Kidney epithelial cell (primary cell): ENCODE measurements at regions not wholly inside any gene's neighbourhood (a gene's known extent, or its start where the extent isn't known, plus 50 kb on each side); places are given as distances from the start of the nearest gene placed in this dataset.

Experiments used
- DNase-seq: peaks from one replicate; pipeline ENCODE4 v3.0.0-alpha.2; 2010; ENCODE audit warnings: low read depth
- H3K27me3 ChIP-seq: 2 replicates; pipeline ENCODE4 v1.6.0; 2011; ENCODE audit warnings: low read length; ENCODE audit not compliant: control insufficient read depth, insufficient read depth
- H3K36me3 ChIP-seq: 2 replicates; pipeline ENCODE4 v1.5.1; 2011; ENCODE audit warnings: low read length; ENCODE audit not compliant: control insufficient read depth, insufficient read depth
- H3K4me3 ChIP-seq: 2 replicates; pipeline ENCODE4 v1.5.1; 2011; ENCODE audit warnings: low read depth, mild to moderate bottlenecking, control low read depth, low read length
- TF ChIP-seq, protein P1 (sequence below): IDR thresholded peaks from 2 replicates; pipeline ENCODE4 v1.5.1; 2011; ENCODE audit warnings: mild to moderate bottlenecking, moderate library complexity, low read length, control low read depth, inconsistent platforms; ENCODE audit not compliant: insufficient read depth, poor library complexity, severe bottlenecking

DNA sequence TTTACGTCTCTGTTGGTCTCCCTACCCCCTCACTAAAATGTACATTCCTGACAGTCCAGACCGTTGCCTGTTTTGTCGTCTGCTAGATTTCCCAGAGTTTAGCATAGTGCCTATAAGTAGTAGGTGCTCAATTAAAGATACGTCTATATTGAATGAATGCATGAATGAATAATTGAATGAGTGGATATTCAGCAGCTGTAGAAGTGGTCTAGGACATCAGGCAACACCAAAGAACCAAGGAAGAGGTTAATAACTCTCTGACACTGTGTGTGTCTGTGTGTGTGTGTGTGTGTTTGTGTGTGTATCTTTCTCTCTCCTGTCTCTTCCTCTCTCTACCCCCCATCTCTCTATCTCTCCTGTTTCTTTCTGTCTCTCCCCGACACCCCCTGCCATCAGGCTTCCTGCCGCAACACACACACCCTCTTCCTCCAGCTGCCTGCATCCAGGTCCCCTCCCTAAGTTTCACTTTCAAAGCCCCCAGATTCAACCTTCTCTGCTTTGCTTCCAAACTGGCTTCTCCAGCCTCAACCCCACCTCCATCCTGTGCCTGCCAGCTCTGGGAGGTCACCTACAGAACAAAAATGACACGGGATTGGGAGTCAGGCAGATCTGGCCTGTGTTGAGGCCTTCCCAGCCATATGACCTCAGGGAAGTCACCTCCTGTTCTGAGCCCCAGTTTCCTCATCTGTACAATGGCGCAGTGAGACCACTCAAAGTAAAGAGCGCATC, 119.9 kb upstream of the NCOR2 start:
- Histone ChIP-seq H3K27me3 (no peaks in the 10 kb centered on the region), H3K4me3 (no peak overlapping the region), H3K36me3 (no peaks in the 10 kb centered on the region)
- TF ChIP-seq, protein P1, sequence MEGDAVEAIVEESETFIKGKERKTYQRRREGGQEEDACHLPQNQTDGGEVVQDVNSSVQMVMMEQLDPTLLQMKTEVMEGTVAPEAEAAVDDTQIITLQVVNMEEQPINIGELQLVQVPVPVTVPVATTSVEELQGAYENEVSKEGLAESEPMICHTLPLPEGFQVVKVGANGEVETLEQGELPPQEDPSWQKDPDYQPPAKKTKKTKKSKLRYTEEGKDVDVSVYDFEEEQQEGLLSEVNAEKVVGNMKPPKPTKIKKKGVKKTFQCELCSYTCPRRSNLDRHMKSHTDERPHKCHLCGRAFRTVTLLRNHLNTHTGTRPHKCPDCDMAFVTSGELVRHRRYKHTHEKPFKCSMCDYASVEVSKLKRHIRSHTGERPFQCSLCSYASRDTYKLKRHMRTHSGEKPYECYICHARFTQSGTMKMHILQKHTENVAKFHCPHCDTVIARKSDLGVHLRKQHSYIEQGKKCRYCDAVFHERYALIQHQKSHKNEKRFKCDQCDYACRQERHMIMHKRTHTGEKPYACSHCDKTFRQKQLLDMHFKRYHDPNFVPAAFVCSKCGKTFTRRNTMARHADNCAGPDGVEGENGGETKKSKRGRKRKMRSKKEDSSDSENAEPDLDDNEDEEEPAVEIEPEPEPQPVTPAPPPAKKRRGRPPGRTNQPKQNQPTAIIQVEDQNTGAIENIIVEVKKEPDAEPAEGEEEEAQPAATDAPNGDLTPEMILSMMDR: no peak
- DNase-seq: no peak

DNA sequence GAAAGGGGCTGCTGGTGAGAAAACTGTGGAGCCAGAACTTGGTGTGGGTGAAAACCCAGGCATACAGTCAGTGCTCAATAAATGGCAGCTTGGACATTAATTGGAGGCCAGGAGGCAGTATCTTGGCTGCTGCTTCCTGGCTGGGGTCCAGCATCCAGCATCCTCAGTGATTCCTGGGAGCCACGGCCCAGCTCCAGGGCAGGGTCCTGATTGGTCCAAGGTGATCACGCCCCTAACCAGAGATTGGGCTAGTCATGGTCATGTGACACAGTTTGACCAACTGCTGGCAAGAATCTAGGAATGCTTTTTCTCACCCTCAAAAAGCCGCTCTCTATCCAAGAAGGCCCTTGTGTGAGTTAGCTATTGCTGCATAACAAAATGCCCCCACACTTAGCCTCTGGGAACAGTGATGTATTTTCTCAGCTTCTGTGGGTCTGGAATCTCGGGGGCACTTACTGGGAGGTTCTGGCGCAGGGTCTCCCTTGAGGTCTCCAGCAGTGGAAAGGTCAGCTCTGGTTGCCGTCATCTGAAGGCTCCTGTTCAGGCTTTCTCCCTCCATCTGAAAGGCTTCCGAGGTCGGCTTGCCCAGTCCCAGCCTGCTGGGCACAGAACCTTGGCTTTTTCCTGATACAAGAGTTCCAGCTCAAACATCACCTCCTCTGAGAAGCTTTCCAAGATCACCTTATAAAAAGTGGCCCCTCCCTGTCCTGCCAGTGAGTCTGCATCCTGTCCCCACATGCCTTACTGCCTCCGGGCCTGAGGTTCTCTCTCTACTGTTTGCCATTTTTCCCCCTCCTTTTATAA, 119.2 kb upstream of the NCOR2 start:
- no peak overlapping the region for H3K4me3 ChIP-seq
- no peaks in the 10 kb centered on the region for H3K27me3 ChIP-seq
- DNase-seq: no peak
- TF ChIP-seq, protein P1: no peak
- no peaks in the 10 kb centered on the region for H3K36me3 ChIP-seq

DNA sequence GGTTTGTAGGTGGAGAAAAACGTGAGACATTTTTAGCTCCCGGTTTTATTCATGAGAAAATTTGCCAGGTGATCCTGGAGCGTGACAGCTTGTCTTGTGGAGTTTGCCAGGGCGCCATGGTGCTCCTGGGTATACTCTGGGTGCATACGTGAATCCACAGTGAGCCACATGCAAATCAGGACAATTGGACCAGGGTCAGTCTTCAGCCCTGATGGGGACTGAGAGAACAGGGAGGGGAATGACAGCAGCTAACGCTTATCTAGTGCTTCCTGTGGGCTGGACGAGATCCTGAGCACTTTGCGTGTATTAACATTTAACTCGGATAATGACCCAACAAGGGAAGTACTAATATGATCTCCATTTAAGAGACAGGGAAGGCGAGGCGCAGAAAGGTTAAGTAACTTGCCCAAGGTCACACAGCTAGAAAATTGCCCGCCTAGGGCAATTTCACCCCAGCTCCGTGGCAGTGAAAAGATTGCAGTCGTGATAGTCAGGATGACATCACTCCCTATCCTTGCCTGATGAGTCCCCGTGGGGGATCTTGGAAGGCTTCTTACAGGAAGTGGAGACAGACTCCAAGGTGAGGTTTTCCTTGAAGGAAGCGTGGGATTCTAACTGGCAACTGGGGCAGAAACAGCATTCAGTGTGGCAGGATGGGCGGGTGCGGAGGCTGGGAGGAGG, 118.4 kb upstream of the NCOR2 start:
- DNase-seq: no peak
- TF ChIP-seq, protein P1: no peak
- Histone ChIP-seq H3K36me3 (no peaks in the 10 kb centered on the region), H3K4me3 (no peak overlapping the region), H3K27me3 (no peaks in the 10 kb centered on the region)

DNA sequence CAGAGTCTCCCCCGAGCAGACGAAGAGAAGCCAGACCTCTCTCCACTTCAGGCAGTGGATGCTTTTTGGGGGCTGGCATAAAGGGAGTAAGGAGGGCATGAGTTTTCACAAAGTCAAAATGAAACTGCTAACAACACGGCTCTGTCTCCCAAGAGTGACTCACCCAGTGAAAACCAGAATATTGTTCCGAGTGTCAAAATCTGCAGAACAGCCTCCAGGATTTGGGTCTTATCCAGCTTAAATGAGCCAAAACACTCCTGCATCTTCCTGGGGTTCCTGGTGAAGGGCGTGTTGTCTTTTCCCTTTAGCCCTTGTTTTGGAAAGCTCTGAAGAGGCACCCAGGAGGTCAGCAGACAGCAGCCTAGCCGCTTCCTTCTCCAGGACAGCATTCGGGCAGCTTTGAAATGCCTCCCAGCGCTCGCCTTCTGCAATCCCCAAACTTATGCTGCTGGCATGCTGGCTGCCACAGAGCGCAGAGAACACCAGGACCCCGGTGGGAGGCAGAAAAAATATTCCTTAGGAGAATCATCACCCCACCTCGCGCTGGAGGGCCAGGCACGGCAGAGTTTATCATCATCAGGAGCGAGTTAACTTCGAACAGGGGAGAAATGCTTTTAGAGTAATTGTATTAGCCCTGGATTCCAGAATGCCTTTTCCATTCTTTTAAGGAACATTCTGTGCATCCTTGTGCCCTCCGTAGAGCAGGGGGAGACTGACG, 117.7 kb upstream of the NCOR2 start:
- Histone ChIP-seq H3K4me3 (no peak overlapping the region), H3K27me3 (no peaks in the 10 kb centered on the region), H3K36me3 (no peaks in the 10 kb centered on the region)
- TF ChIP-seq, protein P1: no peak
- DNase-seq: no peak

DNA sequence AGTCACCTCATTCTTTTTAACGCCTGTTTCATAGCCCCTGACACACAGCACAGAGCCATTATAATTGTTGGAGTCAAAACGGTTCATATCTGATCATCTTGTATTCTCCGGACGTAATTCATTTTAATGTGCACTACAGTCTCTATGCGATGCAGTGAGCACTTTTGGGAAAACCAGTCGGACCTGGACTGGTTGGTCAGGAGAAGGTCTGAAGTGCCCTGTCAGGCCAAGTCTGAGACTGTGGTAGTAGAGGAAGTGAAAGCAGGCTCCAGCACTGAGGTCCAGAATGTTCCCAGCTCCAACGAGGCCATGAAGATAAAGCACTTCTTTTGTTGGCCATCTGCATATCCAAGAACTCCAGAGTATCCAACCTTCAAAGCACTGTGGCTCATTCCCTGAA, 117.1 kb upstream of the NCOR2 start:
- TF ChIP-seq, protein P1: no peak
- no peak overlapping the region for H3K4me3 ChIP-seq
- no peaks in the 10 kb centered on the region for H3K27me3 ChIP-seq
- no peaks in the 10 kb centered on the region for H3K36me3 ChIP-seq
- no peak for DNase-seq
